Colonic mucosa (tissue), 4 donors: ENCODE measurements at regions not wholly inside any gene's neighbourhood (a gene's known extent, or its start where the extent isn't known, plus 50 kb on each side); places are given as distances from the start of the nearest gene placed in this dataset.

Source experiments
- DNase-seq: peaks from one replicate; pipeline ENCODE4 v3.0.0-alpha.2; 2020
- H3K27ac ChIP-seq: fragments of 200-600 bp; one replicate; pipeline ENCODE4 v1.8.0; 2021
- H3K27me3 ChIP-seq: fragments of 200-600 bp; one replicate; pipeline ENCODE4 v1.8.0; 2021
- H3K36me3 ChIP-seq: fragments of 200-600 bp; one replicate; pipeline ENCODE4 v1.8.0; 2021
- H3K4me1 ChIP-seq: fragments of 200-600 bp; one replicate; pipeline ENCODE4 v1.8.0; 2021; ENCODE audit warnings: mild to moderate bottlenecking
- H3K4me3 ChIP-seq: fragments of 200-600 bp; one replicate; pipeline ENCODE4 v1.8.0; 2021
- H3K9ac ChIP-seq, 2 donors: one replicate each; pipeline ENCODE4 v1.7.0; 2013; ENCODE audit warnings: control low read depth in 2 of 2, low read depth in 2 of 2, low read length in 2 of 2
- H3K9me3 ChIP-seq: fragments of 200-600 bp; one replicate; pipeline ENCODE4 v1.8.0; 2021
- intact Hi-C: fragments of 100-400 bp; cut with DNase I; formaldehyde crosslinking; loops from one replicate; pipeline ENCODE4 v1.14.1; 2022
- TF ChIP-seq, protein P1 (sequence below): fragments of 200-600 bp; IDR thresholded peaks from one replicate; pipeline ENCODE4 v1.8.0; 2022; ENCODE audit warnings: antibody characterized with exemption, mild to moderate bottlenecking
- donor health status: healthy.
- donor health status: DM: no; HTN: no; CAD: no.
- donor health status: DM: no; HTN: no; CAD: no.

DNA sequence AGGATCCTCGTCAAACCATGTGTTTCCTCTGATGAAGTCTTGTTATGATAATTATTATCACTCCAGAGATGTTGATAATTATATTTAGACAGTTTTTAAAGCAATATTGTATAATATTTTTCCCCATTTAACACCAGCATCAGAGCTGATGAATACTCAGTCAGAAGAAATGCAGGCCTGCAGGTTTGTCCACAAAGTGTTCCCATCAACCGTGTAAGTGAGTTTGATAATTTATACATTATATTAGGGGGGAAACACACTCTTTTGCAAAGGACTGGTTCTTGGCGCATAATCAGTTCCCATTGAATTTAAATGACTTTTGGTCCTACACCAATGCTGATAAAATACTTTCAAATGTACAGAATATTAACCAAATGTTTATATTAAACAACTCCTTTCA lies 454.8 kb downstream of the TOX3 start:
- Histone ChIP-seq H3K9ac (no peak overlapping the region), H3K4me1 (no peaks in the 10 kb centered on the region), H3K9me3 (no peaks in the 10 kb centered on the region), H3K27me3 (no peaks in the 10 kb centered on the region), H3K27ac (no peak overlapping the region), H3K36me3 (no peaks in the 10 kb centered on the region), H3K4me3 (no peak overlapping the region)
- TF ChIP-seq, protein P1, sequence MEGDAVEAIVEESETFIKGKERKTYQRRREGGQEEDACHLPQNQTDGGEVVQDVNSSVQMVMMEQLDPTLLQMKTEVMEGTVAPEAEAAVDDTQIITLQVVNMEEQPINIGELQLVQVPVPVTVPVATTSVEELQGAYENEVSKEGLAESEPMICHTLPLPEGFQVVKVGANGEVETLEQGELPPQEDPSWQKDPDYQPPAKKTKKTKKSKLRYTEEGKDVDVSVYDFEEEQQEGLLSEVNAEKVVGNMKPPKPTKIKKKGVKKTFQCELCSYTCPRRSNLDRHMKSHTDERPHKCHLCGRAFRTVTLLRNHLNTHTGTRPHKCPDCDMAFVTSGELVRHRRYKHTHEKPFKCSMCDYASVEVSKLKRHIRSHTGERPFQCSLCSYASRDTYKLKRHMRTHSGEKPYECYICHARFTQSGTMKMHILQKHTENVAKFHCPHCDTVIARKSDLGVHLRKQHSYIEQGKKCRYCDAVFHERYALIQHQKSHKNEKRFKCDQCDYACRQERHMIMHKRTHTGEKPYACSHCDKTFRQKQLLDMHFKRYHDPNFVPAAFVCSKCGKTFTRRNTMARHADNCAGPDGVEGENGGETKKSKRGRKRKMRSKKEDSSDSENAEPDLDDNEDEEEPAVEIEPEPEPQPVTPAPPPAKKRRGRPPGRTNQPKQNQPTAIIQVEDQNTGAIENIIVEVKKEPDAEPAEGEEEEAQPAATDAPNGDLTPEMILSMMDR = no peak
- intact Hi-C loops = no loop called here
- no peak for DNase-seq

DNA sequence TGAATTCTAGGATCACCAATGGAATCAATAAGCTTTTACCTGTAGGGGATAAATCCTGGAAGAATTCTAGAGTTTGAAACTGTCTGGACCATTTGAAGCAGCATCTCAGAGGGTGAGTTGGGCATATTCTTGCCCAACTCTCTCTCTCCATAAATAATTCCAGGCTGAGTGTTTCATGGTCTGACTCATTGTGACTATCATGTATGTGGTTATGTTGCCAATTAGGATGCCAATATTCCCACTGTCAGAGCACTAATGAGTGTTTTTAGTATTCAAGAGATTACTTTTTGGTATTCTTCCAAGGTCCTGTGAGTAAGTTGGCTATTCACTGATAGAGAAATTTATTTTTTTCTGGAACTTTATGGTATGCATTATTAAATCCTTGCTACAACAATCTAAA lies 456.9 kb downstream of the TOX3 start:
- intact Hi-C loops = no loop called here
- H3K4me1 ChIP-seq = no peaks in the 10 kb centered on the region
- no peak overlapping the region for H3K9ac ChIP-seq
- DNase-seq = no peak
- no peak overlapping the region for H3K4me3 ChIP-seq
- TF ChIP-seq, protein P1 = no peak
- H3K36me3 ChIP-seq = no peaks in the 10 kb centered on the region
- H3K27me3 ChIP-seq = no peaks in the 10 kb centered on the region
- H3K27ac ChIP-seq = no peak overlapping the region
- H3K9me3 ChIP-seq = no peaks in the 10 kb centered on the region

DNA sequence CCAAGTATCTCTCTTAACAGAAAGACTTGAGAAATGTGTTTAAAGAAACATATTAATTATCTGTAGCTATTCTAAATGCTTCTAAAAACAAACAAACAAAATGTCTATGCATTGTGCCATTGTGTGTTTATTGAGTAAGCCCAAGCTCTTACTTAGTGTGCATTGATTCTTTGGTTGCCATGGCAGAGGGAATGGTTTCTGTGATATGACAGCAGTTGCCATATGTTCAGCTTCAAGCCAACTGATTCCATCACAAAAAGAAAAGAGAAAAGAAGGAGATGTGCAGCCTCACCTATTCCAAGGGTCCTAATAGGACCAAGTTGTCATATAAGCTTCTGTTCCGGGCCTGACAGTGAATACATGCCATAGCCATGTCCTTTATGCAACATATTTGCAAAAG lies 457.5 kb downstream of the TOX3 start:
- Histone ChIP-seq H3K27me3 (no peaks in the 10 kb centered on the region), H3K27ac (no peak overlapping the region), H3K36me3 (no peaks in the 10 kb centered on the region), H3K9me3 (no peaks in the 10 kb centered on the region), H3K9ac (no peak overlapping the region), H3K4me3 (no peak overlapping the region), H3K4me1 (no peaks in the 10 kb centered on the region)
- no peak for DNase-seq
- intact Hi-C loops = no loop called here
- TF ChIP-seq, protein P1 = no peak

DNA sequence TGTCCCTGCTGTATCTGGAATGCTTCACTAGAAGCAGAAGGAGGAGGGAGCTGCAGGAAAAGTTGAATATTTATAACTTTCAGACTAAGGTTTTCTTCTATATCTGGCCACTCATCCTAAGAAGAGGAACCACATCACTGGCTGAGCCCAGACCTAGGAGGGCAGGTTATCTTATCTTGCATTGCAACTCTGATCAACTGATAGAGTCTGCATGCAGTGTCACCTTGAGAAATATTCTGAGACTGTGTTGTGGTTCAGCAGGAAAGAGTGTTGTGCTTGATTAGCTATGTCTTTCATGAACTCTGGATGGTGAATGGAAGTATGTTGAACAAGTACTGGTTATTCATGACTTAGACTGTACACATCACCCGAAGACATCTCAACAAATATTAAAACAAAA lies 460.0 kb downstream of the TOX3 start:
- no peak overlapping the region for H3K9ac ChIP-seq
- H3K9me3 ChIP-seq = no peaks in the 10 kb centered on the region
- TF ChIP-seq, protein P1 = no peak
- intact Hi-C loops = no loop called here
- no peak overlapping the region for H3K27ac ChIP-seq
- no peaks in the 10 kb centered on the region for H3K4me1 ChIP-seq
- H3K27me3 ChIP-seq = no peaks in the 10 kb centered on the region
- no peak overlapping the region for H3K4me3 ChIP-seq
- DNase-seq = no peak
- H3K36me3 ChIP-seq = no peaks in the 10 kb centered on the region

DNA sequence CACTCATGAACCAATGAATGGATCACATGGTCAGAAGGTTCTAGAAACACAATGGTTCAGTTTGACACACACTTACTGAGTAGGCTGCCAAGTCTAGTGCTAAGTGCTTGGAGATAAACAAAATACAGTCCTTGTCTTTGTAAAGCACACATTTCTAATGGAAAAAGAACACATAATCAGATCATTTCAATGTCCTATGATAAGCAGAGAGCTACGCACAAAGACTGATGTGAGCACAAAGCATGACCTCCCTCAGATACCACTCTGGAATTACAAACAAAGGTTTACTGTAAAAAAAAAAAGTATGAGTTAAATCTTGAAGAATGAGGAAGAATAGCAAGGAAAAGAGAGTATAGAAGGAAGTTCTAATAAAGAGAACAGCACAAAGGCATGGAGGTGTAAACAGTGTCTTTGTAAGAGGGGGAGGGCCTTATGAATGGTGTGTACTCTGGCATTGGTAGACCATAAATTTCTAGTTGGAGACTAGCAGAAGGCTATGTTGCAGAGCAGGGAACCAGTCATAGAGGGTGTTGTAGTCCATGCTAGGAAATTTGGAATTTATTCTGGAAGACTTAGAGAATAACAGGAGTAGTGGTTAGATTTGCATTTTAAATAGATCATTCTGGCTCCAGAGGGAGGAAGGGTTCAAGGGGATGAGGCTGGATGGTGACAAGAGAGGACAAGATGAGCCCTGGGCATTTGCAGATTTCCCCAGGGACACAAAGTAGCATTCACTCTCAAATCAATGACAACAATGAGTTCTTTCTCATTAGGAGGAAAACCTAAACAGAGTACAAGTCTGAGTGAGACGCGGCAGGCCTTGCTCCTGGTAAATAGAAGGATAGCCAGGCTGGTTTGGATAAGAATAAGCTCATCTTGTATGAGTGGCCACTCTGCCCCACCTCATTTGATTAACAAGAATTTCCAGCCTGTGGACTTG lies 468.0 kb downstream of the TOX3 start:
- Histone ChIP-seq H3K4me1 (no peaks in the 10 kb centered on the region), H3K36me3 (no peaks in the 10 kb centered on the region), H3K9me3 (no peaks in the 10 kb centered on the region), H3K27ac (no peak overlapping the region), H3K9ac (no peak overlapping the region), H3K4me3 (no peak overlapping the region), H3K27me3 (no peaks in the 10 kb centered on the region)
- DNase-seq = no peak
- intact Hi-C loops = no loop called here
- TF ChIP-seq, protein P1 = no peak
